ENCODE measurements at regions not wholly inside any gene's neighbourhood (a gene's known extent, or its start where the extent isn't known, plus 50 kb on each side); places are given as distances from the start of the nearest gene placed in this dataset.

GRCh38 chr9:117782931-117783788 is 79.0 kb downstream of the TLR4 start (continued):
- TF ChIP-seq ZBTB40 (IDR thresholded peaks at IDR 0.05; ENCODE audit: borderline replicate concordance) = no peak
- TF ChIP-seq YY1 (IDR thresholded peaks at IDR 0.05; ENCODE audit: low read depth, low read length) = 0 out of 2 replicates have a peak, but pooled peaks have one; percentile 16
- TF ChIP-seq SMAD1 (IDR thresholded peaks at IDR 0.05; ENCODE audit: low read depth, partially characterized antibody) = peak; percentile 15
- peak in 1 of 2 experiments; percentile 31; a peak in 1 of 4 replicates for TF ChIP-seq ETV6 (conservative IDR thresholded peaks at IDR 0.05 in 1 of 2, IDR thresholded peaks at IDR 0.05 in 1 of 2; ENCODE audit: borderline replicate concordance in 1 of 2, low read depth in 1 of 2)
- 0 out of 2 replicates have a peak, but pooled peaks have one; percentile 15 for TF ChIP-seq ATF7 (IDR thresholded peaks at IDR 0.05; ENCODE audit: low read depth)
- TF ChIP-seq HDGF (IDR thresholded peaks at IDR 0.05) = 0 out of 2 replicates have a peak, but pooled peaks have one; percentile 53

GRCh38 chr9:117783828-117784227 is 79.6 kb downstream of the TLR4 start:
- no peaks in the 10 kb centered on the region for H3K36me3 ChIP-seq (ENCODE audit: control insufficient read depth in 2 of 2, insufficient read depth in 2 of 2, low read length in 1 of 2)
- H3K27me3 ChIP-seq (replicated peaks in 1 of 2; ENCODE audit: control insufficient read depth in 2 of 2, insufficient read depth in 2 of 2, low read length in 1 of 2) = no peaks in the 10 kb centered on the region
- POLR2A ChIA-PET = no interaction called here
- H3K9ac ChIP-seq (ENCODE audit: control insufficient read depth, insufficient read depth, low read length) = no peak overlapping the region
- SMC1A ChIA-PET (ENCODE audit: uncharacterized antibody, unreplicated experiment) = interaction anchor here (2.5 kb wide), 1 partner anchor 20 kb away, joined by 5 read pairs; no protein-coding TSS in a partner anchor
- ATAC-seq (peak; percentile 91), DNase-seq (ENCODE audit: low read depth, low spot score) (peak; percentile 67), FAIRE-seq (peak; percentile 90)
- peak overlapping the region; percentile 68 for H2AFZ ChIP-seq (ENCODE audit: control insufficient read depth, low read depth, low read length)
- in situ Hi-C loops (cut with MboI) = loop anchor here (10.0 kb wide), 1 partner anchor 1501 kb away; no protein-coding TSS in a partner anchor
- intact Hi-C loops (cut with micrococcal nuclease; ENCODE audit: unreplicated experiment) = loop anchor here (1.0 to 5.0 kb wide), 6 partner anchors 85 to 1578 kb away; no protein-coding TSS in a partner anchor
- RAD21 ChIA-PET (ENCODE audit: unreplicated experiment) = no interaction called here
- no TSS peak for BruUV-seq (replicated peaks)
- no peaks in the 10 kb centered on the region for H3K79me2 ChIP-seq (ENCODE audit: control insufficient read depth, insufficient read depth, low read length)
- peaks cover 6% of the 10 kb centered on the region for H3K4me1 ChIP-seq (ENCODE audit: control insufficient read depth, insufficient read depth, low read length)
- H3K4me2 ChIP-seq (ENCODE audit: control insufficient read depth, insufficient read depth) = peak overlapping the region; percentile 56
- WGBS (ENCODE audit: insufficient coverage, insufficient replicate concordance, low lambda C conversion rate, missing lambda C conversion rate) = 36% methylated on average over 1 of the region's 1 CpG
- no peak overlapping the region for H3K27ac ChIP-seq (ENCODE audit: control insufficient read depth, insufficient read depth)
- no peak overlapping the region for H3K4me3 ChIP-seq
- CTCF ChIA-PET = interaction anchor here (0.6 kb wide), 1 partner anchor 145 kb away, joined by 3 read pairs; no protein-coding TSS in a partner anchor
- H4K20me1 ChIP-seq (ENCODE audit: control insufficient read depth, insufficient read depth) = no peaks in the 10 kb centered on the region
- peaks cover 2% of the 10 kb centered on the region; the same call in 1 of the 3 replicates for H3K9me3 ChIP-seq (replicated peaks; ENCODE audit: control insufficient read depth, insufficient read depth, low read length)
- TF ChIP-seq WRNIP1 (IDR thresholded peaks at IDR 0.05; ENCODE audit: borderline replicate concordance, low read depth, low read length) (no peak), USF1 (IDR thresholded peaks at IDR 0.05; ENCODE audit: borderline replicate concordance, extremely low read length, insufficient read depth, low read depth, low read length) (peak; percentile 63), CBFB (IDR thresholded peaks at IDR 0.05; ENCODE audit: low read depth) (no peak), KAT2A (conservative IDR thresholded peaks at IDR 0.05; ENCODE audit: control insufficient read depth, low read depth, low read length) (no peak), RUNX3 (IDR thresholded peaks at IDR 0.05; ENCODE audit: low read length) (0 out of 2 replicates have a peak, but pooled peaks have one; percentile 10), PKNOX1 (IDR thresholded peaks at IDR 0.05) (peak; percentile 63; the same call in 1 of the 2 replicates), USF2 (IDR thresholded peaks at IDR 0.05; ENCODE audit: borderline replicate concordance, low read depth, low read length) (peak; percentile 48)

Measured in GM12878 (cell line).